ENCODE measurements at regions not wholly inside any gene's neighbourhood (a gene's known extent, or its start where the extent isn't known, plus 50 kb on each side); places are given as distances from the start of the nearest gene placed in this dataset.

GRCh38 chr14:101474563-101475455, 86.5 kb upstream of the DIO3 start:
- Histone ChIP-seq H3K9me1 (ENCODE audit: insufficient read depth, low read length) (no peaks in the 10 kb centered on the region), H3K36me3 (ENCODE audit: control insufficient read depth, insufficient read depth, low read length) (no peaks in the 10 kb centered on the region), H2BK5ac (ENCODE audit: low read depth, low read length, poor library complexity, severe bottlenecking) (no peak overlapping the region), H3K56ac (ENCODE audit: extremely low read depth, insufficient read depth, low read length) (no peak overlapping the region), H3K4me1 (ENCODE audit: control insufficient read depth, insufficient read depth, low read length) (peaks cover 12% of the 10 kb centered on the region; the same call in 1 of the 2 replicates), H3K4me2 (ENCODE audit: low read depth, low read length) (no peak overlapping the region), H3K4ac (ENCODE audit: low read depth, low read length) (no peak overlapping the region), H4K91ac (ENCODE audit: insufficient read depth, low read depth, low read length) (no peak overlapping the region), H4K8ac (ENCODE audit: low read depth in 2 of 2, low read length in 2 of 2) (no peak overlapping the region), H2AK9ac (replicated peaks; ENCODE audit: low read depth, low read length, poor library complexity) (no peak overlapping the region), H3K9ac (ENCODE audit: low read depth, low read length) (no peak overlapping the region), H3K14ac (replicated peaks; ENCODE audit: low read depth, low read length) (no peak overlapping the region), H2BK20ac (ENCODE audit: low read depth, low read length) (no peak overlapping the region), H3K27me3 (ENCODE audit: control insufficient read depth, insufficient read depth, low read length) (no peaks in the 10 kb centered on the region; the same call in 1 of the 2 replicates), H3K9me3 (ENCODE audit: control insufficient read depth, insufficient read depth, low read length) (no peaks in the 10 kb centered on the region), H4K20me1 (ENCODE audit: insufficient read depth, low read length) (no peaks in the 10 kb centered on the region), H2AK5ac (ENCODE audit: low read depth, low read length) (no peak overlapping the region; the same call in 1 of the 2 replicates), H3K4me3 (ENCODE audit: insufficient read depth, low read depth, low read length) (no peak overlapping the region), H3K27ac (ENCODE audit: insufficient read depth, low read length) (peak overlapping the region; percentile 21; the same call in 1 of the 2 replicates), H3K23ac (ENCODE audit: low read depth, low read length) (no peak overlapping the region), H3K18ac (ENCODE audit: low read depth, low read length) (no peak overlapping the region; the same call in 1 of the 2 replicates), H2BK120ac (ENCODE audit: low read depth, low read length) (no peak overlapping the region), H3K79me1 (ENCODE audit: low read depth in 1 of 2, low read length in 2 of 2) (no peaks in the 10 kb centered on the region), H4K5ac (ENCODE audit: low read depth, low read length) (no peak overlapping the region; the same call in 1 of the 2 replicates), H2AFZ (replicated peaks; ENCODE audit: low read length, poor library complexity) (no peak overlapping the region), H2BK15ac (ENCODE audit: low read depth, low read length) (no peak overlapping the region)
- ChIA-PET CTCF (interaction anchor here (0.7 kb wide), 1 partner anchor 54 kb away, joined by 5 read pairs; no protein-coding TSS in a partner anchor), POLR2A (ENCODE audit: unreplicated experiment) (no interaction called here)
- no peak for DNase-seq
- no peak for ATAC-seq (ENCODE audit: low read depth)
- in situ Hi-C loops (cut with MboI; ENCODE audit: low sequenced_read_pairs) (no loop called here), dilution Hi-C loops (cut with HindIII; ENCODE audit: low sequenced_read_pairs, unreplicated experiment) (no loop called here), intact Hi-C loops (cut with micrococcal nuclease) (no loop called here)
- BruUV-seq (replicated peaks): no TSS peak
- WGBS, 2 experiments (ENCODE audit: extremely low coverage in 2 of 2, insufficient read length in 1 of 2): 80% methylated on average over 2 of the region's 19 CpGs; no CpG with 5 or more reads in 1 of the 2 experiments
- TF ChIP-seq MAFK (IDR thresholded peaks at IDR 0.05; ENCODE audit: low read depth, low read length): no peak
- no peak for TF ChIP-seq USF2 (IDR thresholded peaks at IDR 0.05; ENCODE audit: low read depth, low read length)
- no peak for TF ChIP-seq NFE2L2 (IDR thresholded peaks at IDR 0.05; ENCODE audit: low read depth, low read length)
- no peak for TF ChIP-seq CHD1 (IDR thresholded peaks at IDR 0.05; ENCODE audit: low read depth, low read length)
- TF ChIP-seq, protein P1, sequence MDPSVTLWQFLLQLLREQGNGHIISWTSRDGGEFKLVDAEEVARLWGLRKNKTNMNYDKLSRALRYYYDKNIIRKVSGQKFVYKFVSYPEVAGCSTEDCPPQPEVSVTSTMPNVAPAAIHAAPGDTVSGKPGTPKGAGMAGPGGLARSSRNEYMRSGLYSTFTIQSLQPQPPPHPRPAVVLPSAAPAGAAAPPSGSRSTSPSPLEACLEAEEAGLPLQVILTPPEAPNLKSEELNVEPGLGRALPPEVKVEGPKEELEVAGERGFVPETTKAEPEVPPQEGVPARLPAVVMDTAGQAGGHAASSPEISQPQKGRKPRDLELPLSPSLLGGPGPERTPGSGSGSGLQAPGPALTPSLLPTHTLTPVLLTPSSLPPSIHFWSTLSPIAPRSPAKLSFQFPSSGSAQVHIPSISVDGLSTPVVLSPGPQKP (IDR thresholded peaks at IDR 0.05; ENCODE audit: borderline replicate concordance, low read depth, low read length): no peak
- no peak for TF ChIP-seq MAZ (IDR thresholded peaks at IDR 0.05; ENCODE audit: borderline replicate concordance, low read depth, low read length)
- TF ChIP-seq RAD21 (IDR thresholded peaks at IDR 0.05; ENCODE audit: low read length): no peak
- TF ChIP-seq CEBPB (IDR thresholded peaks at IDR 0.05; ENCODE audit: low read depth, low read length): no peak
- TF ChIP-seq MXI1 (IDR thresholded peaks at IDR 0.05; ENCODE audit: borderline replicate concordance, low read depth, low read length): no peak
